SK-N-DZ (cell line): ENCODE measurements at regions not wholly inside any gene's neighbourhood (a gene's known extent, or its start where the extent isn't known, plus 50 kb on each side); places are given as distances from the start of the nearest gene placed in this dataset.

Source experiments
- small RNA-seq, 2 experiments: library from RNA; depleted of rRNA; stranded (forward); fragments of <200 nt; gene quantifications; one replicate each; pipeline ENCODE3, GENCODE V24; 2014

Small RNA genes in the stretch of these regions (small RNA-seq; reads per million reads assigned to genes)
- gene MIR3169, result 0 reads per million in 2 experiments
- gene RNY3P5, result 0 to 0.22 reads per million in 2 experiments
